SK-N-SH (cell line): ENCODE measurements at regions not wholly inside any gene's neighbourhood (a gene's known extent, or its start where the extent isn't known, plus 50 kb on each side); places are given as distances from the start of the nearest gene placed in this dataset.

ENCODE experiments used
- GATA2 ChIP-seq: sonication (generic); formaldehyde crosslinking; IDR thresholded peaks from 2 replicates; pipeline ENCODE4 v1.5.0; 2020; ENCODE audit warnings: mild to moderate bottlenecking, missing genetic modification reagents
- JUND ChIP-seq: IDR thresholded peaks from 2 replicates; pipeline ENCODE4 v1.4.0; 2012
- MEF2A ChIP-seq: IDR thresholded peaks from 2 replicates; pipeline ENCODE4 v1.4.0; 2012; ENCODE audit warnings: low read depth, borderline replicate concordance
- POLR2AphosphoS5 ChIP-seq: IDR thresholded peaks from 2 replicates; pipeline ENCODE4 v1.6.1; 2012; ENCODE audit warnings: low read depth, low read length
- RCOR1 ChIP-seq: fragments of 150-350 bp; IDR thresholded peaks from 2 replicates; pipeline ENCODE4 v1.6.1; 2017; ENCODE audit warnings: antibody characterized with exemption, low read length
- RFX5 ChIP-seq: IDR thresholded peaks from 2 replicates; pipeline ENCODE4 v1.6.1; 2012; ENCODE audit warnings: mild to moderate bottlenecking, improper control_type of control experiment, low read length
- SMC3 ChIP-seq: IDR thresholded peaks from 2 replicates; pipeline ENCODE4 v1.6.1; 2012; ENCODE audit warnings: low read depth, low read length, improper control_type of control experiment
- TCF12 ChIP-seq: IDR thresholded peaks from 2 replicates; pipeline ENCODE4 v1.4.0; 2012
- TF ChIP-seq, protein P1 (sequence below): fragments of 200-600 bp; sonication (generic); IDR thresholded peaks from 2 replicates; pipeline ENCODE4 v1.6.1; 2017; ENCODE audit warnings: antibody characterized with exemption, mild to moderate bottlenecking, moderate library complexity
- TF ChIP-seq, protein P2 (sequence below): IDR thresholded peaks from 2 replicates; pipeline ENCODE4 v1.4.0; 2012; ENCODE audit warnings: low read depth

DNA sequence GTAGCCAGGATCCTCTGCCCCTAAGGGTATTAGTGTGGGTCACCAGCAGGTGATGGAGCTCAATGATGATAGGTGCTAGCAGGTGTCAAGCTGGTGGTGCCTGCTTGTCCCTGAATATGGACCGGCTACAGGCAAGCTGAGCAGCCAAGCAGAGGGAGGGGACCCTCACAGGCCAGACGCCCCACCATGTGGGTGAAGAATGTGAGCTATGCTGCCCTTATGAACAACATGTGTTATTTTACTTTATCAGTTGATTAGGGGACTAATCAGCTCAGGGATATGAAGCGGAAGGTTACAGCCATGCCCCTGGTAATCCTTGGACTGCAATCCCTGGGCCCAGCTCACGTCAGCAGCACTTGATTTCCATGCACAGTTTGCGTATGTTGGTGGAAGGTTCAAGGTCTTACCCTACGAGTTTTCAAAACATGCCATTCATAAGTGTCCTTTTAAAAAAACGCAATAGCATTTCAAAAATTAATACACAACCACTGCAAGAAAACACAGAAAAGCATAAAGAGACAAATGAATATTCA, 106.0 kb downstream of the CDC7 start:
- TF ChIP-seq RCOR1 (no peak), MEF2A (no peak), GATA2 (CRISPR knock-in tag) (no peak), POLR2AphosphoS5 (no peak), TCF12 (no peak), JUND (no peak), RFX5 (no peak), SMC3 (no peak)
- TF ChIP-seq, protein P1, sequence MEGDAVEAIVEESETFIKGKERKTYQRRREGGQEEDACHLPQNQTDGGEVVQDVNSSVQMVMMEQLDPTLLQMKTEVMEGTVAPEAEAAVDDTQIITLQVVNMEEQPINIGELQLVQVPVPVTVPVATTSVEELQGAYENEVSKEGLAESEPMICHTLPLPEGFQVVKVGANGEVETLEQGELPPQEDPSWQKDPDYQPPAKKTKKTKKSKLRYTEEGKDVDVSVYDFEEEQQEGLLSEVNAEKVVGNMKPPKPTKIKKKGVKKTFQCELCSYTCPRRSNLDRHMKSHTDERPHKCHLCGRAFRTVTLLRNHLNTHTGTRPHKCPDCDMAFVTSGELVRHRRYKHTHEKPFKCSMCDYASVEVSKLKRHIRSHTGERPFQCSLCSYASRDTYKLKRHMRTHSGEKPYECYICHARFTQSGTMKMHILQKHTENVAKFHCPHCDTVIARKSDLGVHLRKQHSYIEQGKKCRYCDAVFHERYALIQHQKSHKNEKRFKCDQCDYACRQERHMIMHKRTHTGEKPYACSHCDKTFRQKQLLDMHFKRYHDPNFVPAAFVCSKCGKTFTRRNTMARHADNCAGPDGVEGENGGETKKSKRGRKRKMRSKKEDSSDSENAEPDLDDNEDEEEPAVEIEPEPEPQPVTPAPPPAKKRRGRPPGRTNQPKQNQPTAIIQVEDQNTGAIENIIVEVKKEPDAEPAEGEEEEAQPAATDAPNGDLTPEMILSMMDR = no peak
- TF ChIP-seq, protein P2, sequence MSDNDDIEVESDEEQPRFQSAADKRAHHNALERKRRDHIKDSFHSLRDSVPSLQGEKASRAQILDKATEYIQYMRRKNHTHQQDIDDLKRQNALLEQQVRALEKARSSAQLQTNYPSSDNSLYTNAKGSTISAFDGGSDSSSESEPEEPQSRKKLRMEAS = no peak
